ENCODE measurements at regions not wholly inside any gene's neighbourhood (a gene's known extent, or its start where the extent isn't known, plus 50 kb on each side); places are given as distances from the start of the nearest gene placed in this dataset.

- TF ChIP-seq CTCF (IDR thresholded peaks at IDR 0.05 in 4 of 5, conservative IDR thresholded peaks at IDR 0.05 in 1 of 5): no peak
- TF ChIP-seq POLR2A (IDR thresholded peaks at IDR 0.05): no peak
Observed at GRCh38 chr5:158638396-158638795, 461.3 kb downstream of the EBF1 start.

Data from gastrocnemius medialis (tissue), 4 donors.